ENCODE measurements at regions not wholly inside any gene's neighbourhood (a gene's known extent, or its start where the extent isn't known, plus 50 kb on each side); places are given as distances from the start of the nearest gene placed in this dataset.

DNA sequence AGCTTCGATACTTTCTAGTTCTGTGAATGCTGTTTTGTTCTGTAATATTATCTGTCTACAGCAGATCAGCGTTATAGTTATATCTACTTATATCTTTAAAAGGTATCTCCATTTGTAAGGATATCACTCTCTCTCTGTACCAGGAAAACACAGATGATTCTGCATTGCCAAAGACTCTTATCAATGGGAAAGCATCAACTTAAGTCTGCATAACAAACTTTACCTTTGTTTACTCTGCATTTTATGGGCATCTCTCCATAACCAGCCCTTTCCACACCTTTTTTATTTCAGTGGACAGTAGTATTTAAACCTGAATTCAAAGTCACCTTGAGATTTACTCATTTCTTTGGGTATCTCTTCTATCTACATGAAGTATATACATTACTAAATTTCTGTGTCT is 238.7 kb upstream of the GRM7 start:
- Histone ChIP-seq H3K4me1 (replicated peaks; ENCODE audit: insufficient read depth) (no peaks in the 10 kb centered on the region), H2AFZ (no peak overlapping the region), H3K4me3 (no peak overlapping the region), H3K36me3 (ENCODE audit: low read depth) (no peaks in the 10 kb centered on the region), H3F3A (ENCODE audit: insufficient read depth, low read depth) (no peaks in the 10 kb centered on the region), H3K79me2 (ENCODE audit: low read depth) (no peaks in the 10 kb centered on the region), H3K27me3 (ENCODE audit: insufficient read depth, low read depth) (no peaks in the 10 kb centered on the region), H3K9me3 (ENCODE audit: insufficient read depth, low read depth) (no peaks in the 10 kb centered on the region), H3K9me2 (ENCODE audit: insufficient read depth) (no peaks in the 10 kb centered on the region), H3K4me2 (no peak overlapping the region), H3K27ac (no peak overlapping the region), H4K20me1 (ENCODE audit: insufficient read depth) (peaks cover 5% of the 10 kb centered on the region)
- DNase-seq, result no peak
- ChIA-PET POLR2A (ENCODE audit: unreplicated experiment) (interaction anchor here (0.8 kb wide), 1 partner anchor 1695 kb away, joined by 3 read pairs; no protein-coding TSS in a partner anchor), CTCF (no interaction called here)
- TF ChIP-seq, protein P1, sequence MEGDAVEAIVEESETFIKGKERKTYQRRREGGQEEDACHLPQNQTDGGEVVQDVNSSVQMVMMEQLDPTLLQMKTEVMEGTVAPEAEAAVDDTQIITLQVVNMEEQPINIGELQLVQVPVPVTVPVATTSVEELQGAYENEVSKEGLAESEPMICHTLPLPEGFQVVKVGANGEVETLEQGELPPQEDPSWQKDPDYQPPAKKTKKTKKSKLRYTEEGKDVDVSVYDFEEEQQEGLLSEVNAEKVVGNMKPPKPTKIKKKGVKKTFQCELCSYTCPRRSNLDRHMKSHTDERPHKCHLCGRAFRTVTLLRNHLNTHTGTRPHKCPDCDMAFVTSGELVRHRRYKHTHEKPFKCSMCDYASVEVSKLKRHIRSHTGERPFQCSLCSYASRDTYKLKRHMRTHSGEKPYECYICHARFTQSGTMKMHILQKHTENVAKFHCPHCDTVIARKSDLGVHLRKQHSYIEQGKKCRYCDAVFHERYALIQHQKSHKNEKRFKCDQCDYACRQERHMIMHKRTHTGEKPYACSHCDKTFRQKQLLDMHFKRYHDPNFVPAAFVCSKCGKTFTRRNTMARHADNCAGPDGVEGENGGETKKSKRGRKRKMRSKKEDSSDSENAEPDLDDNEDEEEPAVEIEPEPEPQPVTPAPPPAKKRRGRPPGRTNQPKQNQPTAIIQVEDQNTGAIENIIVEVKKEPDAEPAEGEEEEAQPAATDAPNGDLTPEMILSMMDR (conservative IDR thresholded peaks at IDR 0.05), result no peak
- TF ChIP-seq EZH2 (IDR thresholded peaks at IDR 0.05; ENCODE audit: low read depth), result no peak
- no TSS peak for BruUV-seq (replicated peaks)
- intact Hi-C loops (cut with micrococcal nuclease; ENCODE audit: unreplicated experiment), result no loop called here

DNA sequence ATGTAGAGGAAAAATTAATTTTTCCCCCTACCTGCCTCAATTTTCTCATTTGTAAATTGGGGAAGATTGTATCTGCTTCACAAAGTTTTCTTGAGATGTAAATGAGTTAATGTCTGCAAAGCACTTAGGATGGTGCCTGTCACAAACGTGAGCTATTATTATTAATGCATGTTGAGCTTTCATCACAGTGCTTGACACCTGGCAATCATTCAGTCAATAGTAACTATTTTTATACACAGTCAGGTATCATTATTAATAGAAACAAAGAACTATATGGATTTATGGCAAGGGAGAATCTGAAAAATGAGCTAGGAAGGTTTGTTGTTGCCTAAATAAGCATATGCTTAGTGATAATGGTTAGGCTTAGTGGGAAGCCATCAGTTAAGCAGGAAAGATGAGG is 238.2 kb upstream of the GRM7 start:
- no TSS peak for BruUV-seq (replicated peaks)

DNA sequence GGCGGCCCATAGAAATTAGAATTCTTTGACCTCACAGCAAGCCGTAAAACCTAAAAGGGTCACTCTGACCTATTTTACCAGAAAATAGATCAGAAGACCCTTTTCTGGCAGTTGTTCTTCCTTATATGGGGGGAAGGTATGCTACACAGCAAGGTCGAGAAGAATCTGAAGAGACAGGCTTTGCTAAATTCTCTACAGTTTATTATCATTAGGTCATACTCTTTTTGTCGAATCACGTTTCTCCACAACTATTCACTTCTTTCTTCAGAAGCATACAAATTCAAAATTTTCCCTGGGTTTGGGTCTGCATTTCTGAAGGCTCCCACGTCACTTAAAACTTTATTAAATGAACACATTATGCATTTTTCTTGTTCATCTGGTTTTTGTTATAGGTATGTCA is 229.5 kb upstream of the GRM7 start:
- no peaks in the 10 kb centered on the region for H3K9me2 ChIP-seq (ENCODE audit: insufficient read depth)
- ChIA-PET CTCF (no interaction called here), POLR2A (ENCODE audit: unreplicated experiment) (no interaction called here)
- intact Hi-C loops (cut with micrococcal nuclease; ENCODE audit: unreplicated experiment), result no loop called here
- H3K4me2 ChIP-seq, result no peak overlapping the region
- H4K20me1 ChIP-seq (ENCODE audit: insufficient read depth), result no peaks in the 10 kb centered on the region
- no peaks in the 10 kb centered on the region for H3K36me3 ChIP-seq (ENCODE audit: low read depth)
- TF ChIP-seq, protein P1 (conservative IDR thresholded peaks at IDR 0.05), result no peak
- TF ChIP-seq EZH2 (IDR thresholded peaks at IDR 0.05; ENCODE audit: low read depth), result no peak
- no peak for DNase-seq
- H3K9me3 ChIP-seq (ENCODE audit: insufficient read depth, low read depth), result no peaks in the 10 kb centered on the region
- H2AFZ ChIP-seq, result no peak overlapping the region
- H3K4me1 ChIP-seq (replicated peaks; ENCODE audit: insufficient read depth), result no peaks in the 10 kb centered on the region
- no peak overlapping the region for H3K27ac ChIP-seq
- H3K27me3 ChIP-seq (ENCODE audit: insufficient read depth, low read depth), result no peaks in the 10 kb centered on the region
- no peaks in the 10 kb centered on the region for H3F3A ChIP-seq (ENCODE audit: insufficient read depth, low read depth)
- H3K4me3 ChIP-seq, result no peak overlapping the region
- H3K79me2 ChIP-seq (ENCODE audit: low read depth), result no peaks in the 10 kb centered on the region
- BruUV-seq (replicated peaks), result no TSS peak

More for the DNA sequence above, 238.2 kb upstream of the GRM7 start:
- Histone ChIP-seq H3K79me2 (ENCODE audit: low read depth) (no peaks in the 10 kb centered on the region), H3K9me2 (ENCODE audit: insufficient read depth) (no peaks in the 10 kb centered on the region), H3K9me3 (ENCODE audit: insufficient read depth, low read depth) (no peaks in the 10 kb centered on the region), H3K27me3 (ENCODE audit: insufficient read depth, low read depth) (no peaks in the 10 kb centered on the region), H3K4me3 (no peak overlapping the region), H3K4me2 (no peak overlapping the region), H3K27ac (no peak overlapping the region), H4K20me1 (ENCODE audit: insufficient read depth) (peaks cover 5% of the 10 kb centered on the region), H3K4me1 (replicated peaks; ENCODE audit: insufficient read depth) (no peaks in the 10 kb centered on the region), H3K36me3 (ENCODE audit: low read depth) (no peaks in the 10 kb centered on the region), H3F3A (ENCODE audit: insufficient read depth, low read depth) (no peaks in the 10 kb centered on the region), H2AFZ (no peak overlapping the region)
- intact Hi-C loops (cut with micrococcal nuclease; ENCODE audit: unreplicated experiment), result no loop called here
- POLR2A ChIA-PET (ENCODE audit: unreplicated experiment), result no interaction called here
- TF ChIP-seq, protein P1 (conservative IDR thresholded peaks at IDR 0.05), result no peak
- TF ChIP-seq EZH2 (IDR thresholded peaks at IDR 0.05; ENCODE audit: low read depth), result no peak
- CTCF ChIA-PET, result no interaction called here
- no peak for DNase-seq
